ENCODE measurements at regions not wholly inside any gene's neighbourhood (a gene's known extent, or its start where the extent isn't known, plus 50 kb on each side); places are given as distances from the start of the nearest gene placed in this dataset.
"Not testable (repeated sequence)": the region's sequence is repeated elsewhere in the genome, so short reads cannot be mapped to it uniquely, and the experiment has no call there.

DNA sequence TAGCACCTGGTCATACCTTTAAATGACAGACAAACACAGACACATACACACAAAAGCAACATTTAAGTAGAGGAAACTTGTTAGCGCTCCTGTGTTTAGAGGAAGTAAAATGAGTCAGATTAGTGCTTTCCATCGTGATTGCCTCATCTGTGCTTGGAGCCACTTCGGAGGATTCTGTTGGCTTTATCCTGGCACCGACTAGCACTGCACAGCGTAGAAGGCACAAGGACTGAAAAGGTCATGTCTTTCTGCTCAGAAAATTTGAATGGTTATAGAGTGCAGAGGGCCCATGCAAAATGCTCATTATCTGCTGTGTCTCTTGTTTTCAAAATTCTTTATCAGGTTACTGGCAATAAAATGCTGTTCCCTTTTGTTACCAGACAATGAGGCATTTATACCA, 863.6 kb upstream of the TPTE start:
- TF ChIP-seq, protein P1, sequence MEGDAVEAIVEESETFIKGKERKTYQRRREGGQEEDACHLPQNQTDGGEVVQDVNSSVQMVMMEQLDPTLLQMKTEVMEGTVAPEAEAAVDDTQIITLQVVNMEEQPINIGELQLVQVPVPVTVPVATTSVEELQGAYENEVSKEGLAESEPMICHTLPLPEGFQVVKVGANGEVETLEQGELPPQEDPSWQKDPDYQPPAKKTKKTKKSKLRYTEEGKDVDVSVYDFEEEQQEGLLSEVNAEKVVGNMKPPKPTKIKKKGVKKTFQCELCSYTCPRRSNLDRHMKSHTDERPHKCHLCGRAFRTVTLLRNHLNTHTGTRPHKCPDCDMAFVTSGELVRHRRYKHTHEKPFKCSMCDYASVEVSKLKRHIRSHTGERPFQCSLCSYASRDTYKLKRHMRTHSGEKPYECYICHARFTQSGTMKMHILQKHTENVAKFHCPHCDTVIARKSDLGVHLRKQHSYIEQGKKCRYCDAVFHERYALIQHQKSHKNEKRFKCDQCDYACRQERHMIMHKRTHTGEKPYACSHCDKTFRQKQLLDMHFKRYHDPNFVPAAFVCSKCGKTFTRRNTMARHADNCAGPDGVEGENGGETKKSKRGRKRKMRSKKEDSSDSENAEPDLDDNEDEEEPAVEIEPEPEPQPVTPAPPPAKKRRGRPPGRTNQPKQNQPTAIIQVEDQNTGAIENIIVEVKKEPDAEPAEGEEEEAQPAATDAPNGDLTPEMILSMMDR (IDR thresholded peaks at IDR 0.05; ENCODE audit: low read depth, low read length, missing input control) = not testable (repeated sequence)
- not testable (repeated sequence) for TF ChIP-seq GABPA (IDR thresholded peaks at IDR 0.05 in 1 of 2, conservative IDR thresholded peaks at IDR 0.05 in 1 of 2); TAF1 (conservative IDR thresholded peaks at IDR 0.05); RAD21 (IDR thresholded peaks at IDR 0.05); HNF4A (conservative IDR thresholded peaks at IDR 0.05); SP1 (IDR thresholded peaks at IDR 0.05); YY1 (IDR thresholded peaks at IDR 0.05)
- TF ChIP-seq, protein P2, sequence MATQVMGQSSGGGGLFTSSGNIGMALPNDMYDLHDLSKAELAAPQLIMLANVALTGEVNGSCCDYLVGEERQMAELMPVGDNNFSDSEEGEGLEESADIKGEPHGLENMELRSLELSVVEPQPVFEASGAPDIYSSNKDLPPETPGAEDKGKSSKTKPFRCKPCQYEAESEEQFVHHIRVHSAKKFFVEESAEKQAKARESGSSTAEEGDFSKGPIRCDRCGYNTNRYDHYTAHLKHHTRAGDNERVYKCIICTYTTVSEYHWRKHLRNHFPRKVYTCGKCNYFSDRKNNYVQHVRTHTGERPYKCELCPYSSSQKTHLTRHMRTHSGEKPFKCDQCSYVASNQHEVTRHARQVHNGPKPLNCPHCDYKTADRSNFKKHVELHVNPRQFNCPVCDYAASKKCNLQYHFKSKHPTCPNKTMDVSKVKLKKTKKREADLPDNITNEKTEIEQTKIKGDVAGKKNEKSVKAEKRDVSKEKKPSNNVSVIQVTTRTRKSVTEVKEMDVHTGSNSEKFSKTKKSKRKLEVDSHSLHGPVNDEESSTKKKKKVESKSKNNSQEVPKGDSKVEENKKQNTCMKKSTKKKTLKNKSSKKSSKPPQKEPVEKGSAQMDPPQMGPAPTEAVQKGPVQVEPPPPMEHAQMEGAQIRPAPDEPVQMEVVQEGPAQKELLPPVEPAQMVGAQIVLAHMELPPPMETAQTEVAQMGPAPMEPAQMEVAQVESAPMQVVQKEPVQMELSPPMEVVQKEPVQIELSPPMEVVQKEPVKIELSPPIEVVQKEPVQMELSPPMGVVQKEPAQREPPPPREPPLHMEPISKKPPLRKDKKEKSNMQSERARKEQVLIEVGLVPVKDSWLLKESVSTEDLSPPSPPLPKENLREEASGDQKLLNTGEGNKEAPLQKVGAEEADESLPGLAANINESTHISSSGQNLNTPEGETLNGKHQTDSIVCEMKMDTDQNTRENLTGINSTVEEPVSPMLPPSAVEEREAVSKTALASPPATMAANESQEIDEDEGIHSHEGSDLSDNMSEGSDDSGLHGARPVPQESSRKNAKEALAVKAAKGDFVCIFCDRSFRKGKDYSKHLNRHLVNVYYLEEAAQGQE (IDR thresholded peaks at IDR 0.05) = not testable (repeated sequence)
- TF ChIP-seq, protein P3, sequence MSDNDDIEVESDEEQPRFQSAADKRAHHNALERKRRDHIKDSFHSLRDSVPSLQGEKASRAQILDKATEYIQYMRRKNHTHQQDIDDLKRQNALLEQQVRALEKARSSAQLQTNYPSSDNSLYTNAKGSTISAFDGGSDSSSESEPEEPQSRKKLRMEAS (IDR thresholded peaks at IDR 0.05) = not testable (repeated sequence)
